ENCODE measurements at regions not wholly inside any gene's neighbourhood (a gene's known extent, or its start where the extent isn't known, plus 50 kb on each side); places are given as distances from the start of the nearest gene placed in this dataset.

- Histone ChIP-seq H3K9ac (ENCODE audit: insufficient read length, low read depth) (no peak overlapping the region), H3K9me3 (ENCODE audit: insufficient read depth, low read length) (no peaks in the 10 kb centered on the region), H3K4me1 (ENCODE audit: insufficient read depth, insufficient read length) (peaks cover 8% of the 10 kb centered on the region), H3K36me3 (ENCODE audit: insufficient read depth, insufficient read length, low read length) (no peaks in the 10 kb centered on the region), H3K4me3 (ENCODE audit: insufficient read length, low read depth) (no peak overlapping the region), H3K27me3 (ENCODE audit: insufficient read depth, insufficient read length) (peaks cover 16% of the 10 kb centered on the region)
- no peak for DNase-seq (ENCODE audit: low read depth, low spot score)
- TF ChIP-seq SUZ12 (IDR thresholded peaks at IDR 0.05; ENCODE audit: extremely low read depth, insufficient read depth, insufficient read length) = no peak
- no peak for TF ChIP-seq ZNF274 (IDR thresholded peaks at IDR 0.05; ENCODE audit: low read depth, low read length)
- TF ChIP-seq YY1 (IDR thresholded peaks at IDR 0.05; ENCODE audit: insufficient read depth, insufficient read length) = no peak
These were observed 514.7 kb downstream of the RPS24 start for GRCh38 chr10:78548369-78548768.

- Histone ChIP-seq H3K27me3 (ENCODE audit: insufficient read depth, insufficient read length) (peaks cover 16% of the 10 kb centered on the region), H3K36me3 (ENCODE audit: insufficient read depth, insufficient read length, low read length) (no peaks in the 10 kb centered on the region), H3K9ac (ENCODE audit: insufficient read length, low read depth) (no peak overlapping the region), H3K9me3 (ENCODE audit: insufficient read depth, low read length) (no peaks in the 10 kb centered on the region), H3K4me1 (ENCODE audit: insufficient read depth, insufficient read length) (peaks cover 8% of the 10 kb centered on the region), H3K4me3 (ENCODE audit: insufficient read length, low read depth) (no peak overlapping the region)
- TF ChIP-seq YY1 (IDR thresholded peaks at IDR 0.05; ENCODE audit: insufficient read depth, insufficient read length) (no peak), ZNF274 (IDR thresholded peaks at IDR 0.05; ENCODE audit: low read depth, low read length) (no peak), SUZ12 (IDR thresholded peaks at IDR 0.05; ENCODE audit: extremely low read depth, insufficient read depth, insufficient read length) (no peak)
- no peak for DNase-seq (ENCODE audit: low read depth, low spot score)
These were observed 515.7 kb downstream of the RPS24 start for GRCh38 chr10:78549140-78549935.

GRCh38 chr10:78550090-78550489 lies 516.4 kb downstream of the RPS24 start:
- Histone ChIP-seq H3K9ac (ENCODE audit: insufficient read length, low read depth) (no peak overlapping the region), H3K4me3 (ENCODE audit: insufficient read length, low read depth) (no peak overlapping the region), H3K27me3 (ENCODE audit: insufficient read depth, insufficient read length) (peaks cover 16% of the 10 kb centered on the region), H3K9me3 (ENCODE audit: insufficient read depth, low read length) (no peaks in the 10 kb centered on the region), H3K4me1 (ENCODE audit: insufficient read depth, insufficient read length) (peaks cover 8% of the 10 kb centered on the region), H3K36me3 (ENCODE audit: insufficient read depth, insufficient read length, low read length) (no peaks in the 10 kb centered on the region)
- TF ChIP-seq ZNF274 (IDR thresholded peaks at IDR 0.05; ENCODE audit: low read depth, low read length) (no peak), YY1 (IDR thresholded peaks at IDR 0.05; ENCODE audit: insufficient read depth, insufficient read length) (no peak), SUZ12 (IDR thresholded peaks at IDR 0.05; ENCODE audit: extremely low read depth, insufficient read depth, insufficient read length) (no peak)
- no peak for DNase-seq (ENCODE audit: low read depth, low spot score)

- no peaks in the 10 kb centered on the region for H3K9me3 ChIP-seq (ENCODE audit: insufficient read depth, low read length)
These were observed 517.1 kb downstream of the RPS24 start for GRCh38 chr10:78550716-78551115.

GRCh38 chr10:78551184-78552005 lies 517.4 kb upstream of the ZMIZ1 start:
- Histone ChIP-seq H3K9me3 (ENCODE audit: insufficient read depth, low read length) (no peaks in the 10 kb centered on the region), H3K4me1 (ENCODE audit: insufficient read depth, insufficient read length) (peaks cover 8% of the 10 kb centered on the region), H3K9ac (ENCODE audit: insufficient read length, low read depth) (peak overlapping the region; percentile 71), H3K27me3 (ENCODE audit: insufficient read depth, insufficient read length) (peaks cover 16% of the 10 kb centered on the region), H3K36me3 (ENCODE audit: insufficient read depth, insufficient read length, low read length) (no peaks in the 10 kb centered on the region), H3K4me3 (ENCODE audit: insufficient read length, low read depth) (no peak overlapping the region)
- peak; percentile 91 for DNase-seq (ENCODE audit: low read depth, low spot score)
- TF ChIP-seq ZNF274 (IDR thresholded peaks at IDR 0.05; ENCODE audit: low read depth, low read length) = no peak
- TF ChIP-seq YY1 (IDR thresholded peaks at IDR 0.05; ENCODE audit: insufficient read depth, insufficient read length) = no peak
- TF ChIP-seq SUZ12 (IDR thresholded peaks at IDR 0.05; ENCODE audit: extremely low read depth, insufficient read depth, insufficient read length) = no peak

More at GRCh38 chr10:78550716-78551115, 517.1 kb downstream of the RPS24 start:
- no peak for TF ChIP-seq SUZ12 (IDR thresholded peaks at IDR 0.05; ENCODE audit: extremely low read depth, insufficient read depth, insufficient read length)
- no peak for TF ChIP-seq ZNF274 (IDR thresholded peaks at IDR 0.05; ENCODE audit: low read depth, low read length)
- TF ChIP-seq YY1 (IDR thresholded peaks at IDR 0.05; ENCODE audit: insufficient read depth, insufficient read length) = no peak
- Histone ChIP-seq H3K36me3 (ENCODE audit: insufficient read depth, insufficient read length, low read length) (no peaks in the 10 kb centered on the region), H3K4me3 (ENCODE audit: insufficient read length, low read depth) (no peak overlapping the region), H3K4me1 (ENCODE audit: insufficient read depth, insufficient read length) (peaks cover 8% of the 10 kb centered on the region), H3K27me3 (ENCODE audit: insufficient read depth, insufficient read length) (peaks cover 16% of the 10 kb centered on the region), H3K9ac (ENCODE audit: insufficient read length, low read depth) (no peak overlapping the region)
- no peak for DNase-seq (ENCODE audit: low read depth, low spot score)

GRCh38 chr10:78552261-78552811 lies 516.4 kb upstream of the ZMIZ1 start:
- H3K4me1 ChIP-seq (ENCODE audit: insufficient read depth, insufficient read length) = peaks cover 8% of the 10 kb centered on the region
- H3K27me3 ChIP-seq (ENCODE audit: insufficient read depth, insufficient read length) = peaks cover 16% of the 10 kb centered on the region
- no peaks in the 10 kb centered on the region for H3K9me3 ChIP-seq (ENCODE audit: insufficient read depth, low read length)
- peak; percentile 28 for DNase-seq (ENCODE audit: low read depth, low spot score)
- H3K9ac ChIP-seq (ENCODE audit: insufficient read length, low read depth) = peak overlapping the region; percentile 71
- peak overlapping the region; percentile 2 for H3K4me3 ChIP-seq (ENCODE audit: insufficient read length, low read depth)
- H3K36me3 ChIP-seq (ENCODE audit: insufficient read depth, insufficient read length, low read length) = no peaks in the 10 kb centered on the region
- TF ChIP-seq ZNF274 (IDR thresholded peaks at IDR 0.05; ENCODE audit: low read depth, low read length) = no peak
- no peak for TF ChIP-seq SUZ12 (IDR thresholded peaks at IDR 0.05; ENCODE audit: extremely low read depth, insufficient read depth, insufficient read length)
- no peak for TF ChIP-seq YY1 (IDR thresholded peaks at IDR 0.05; ENCODE audit: insufficient read depth, insufficient read length)
